Dendritic cell treated with granulocyte-macrophage colony-stimulating factor and Interleukin-4, amounts not matched to agents 40 ng/mL and 50 ng/mL, for 4 days (primary cell): ENCODE measurements at regions not wholly inside any gene's neighbourhood (a gene's known extent, or its start where the extent isn't known, plus 50 kb on each side); places are given as distances from the start of the nearest gene placed in this dataset.

Experiments
- H3K27ac Mint-ChIP-seq: one replicate; pipeline ENCODE4 v1.8.0; 2022; ENCODE audit warnings: mild to moderate bottlenecking, mixed read lengths
- H3K27me3 Mint-ChIP-seq: one replicate; pipeline ENCODE4 v1.8.0; 2022; ENCODE audit warnings: mild to moderate bottlenecking, mixed read lengths
- H3K36me3 Mint-ChIP-seq: one replicate; pipeline ENCODE4 v1.8.0; 2022; ENCODE audit warnings: low read depth, mixed read lengths
- H3K4me1 Mint-ChIP-seq: one replicate; pipeline ENCODE4 v1.8.0; 2022; ENCODE audit warnings: low read depth, mixed read lengths
- H3K4me3 Mint-ChIP-seq: one replicate; pipeline ENCODE4 v1.8.0; 2022; ENCODE audit warnings: mild to moderate bottlenecking, moderate library complexity, mixed read lengths
- H3K9me3 Mint-ChIP-seq: one replicate; pipeline ENCODE4 v1.8.0; 2022; ENCODE audit warnings: mixed read lengths
- intact Hi-C: fragments of 100-400 bp; cut with micrococcal nuclease; formaldehyde crosslinking; loops from one replicate; pipeline ENCODE4 v1.15.0; 2022

- H3K27ac Mint-ChIP-seq, result no peak overlapping the region
- no peak overlapping the region for H3K4me3 Mint-ChIP-seq
- H3K27me3 Mint-ChIP-seq, result no peaks in the 10 kb centered on the region
- H3K9me3 Mint-ChIP-seq, result peaks cover 14% of the 10 kb centered on the region
- intact Hi-C loops, result no loop called here
- H3K4me1 Mint-ChIP-seq, result no peaks in the 10 kb centered on the region
- H3K36me3 Mint-ChIP-seq, result no peaks in the 10 kb centered on the region
These were observed 1389.4 kb downstream of the SUCLG1 start for GRCh38 chr2:83069724-83070123.

GRCh38 chr2:83068714-83069113 lies 1390.4 kb downstream of the SUCLG1 start:
- Mint-ChIP-seq H3K4me3 (no peak overlapping the region), H3K36me3 (no peaks in the 10 kb centered on the region), H3K27ac (no peak overlapping the region), H3K9me3 (peaks cover 10% of the 10 kb centered on the region), H3K4me1 (no peaks in the 10 kb centered on the region), H3K27me3 (no peaks in the 10 kb centered on the region)
- intact Hi-C loops, result no loop called here

- Mint-ChIP-seq H3K4me1 (no peaks in the 10 kb centered on the region), H3K4me3 (no peak overlapping the region), H3K36me3 (no peaks in the 10 kb centered on the region), H3K27me3 (no peaks in the 10 kb centered on the region), H3K27ac (no peak overlapping the region), H3K9me3 (peaks cover 10% of the 10 kb centered on the region)
- intact Hi-C loops, result no loop called here
These were observed 1391.1 kb downstream of the SUCLG1 start for GRCh38 chr2:83067947-83068346.

- no peaks in the 10 kb centered on the region for H3K4me1 Mint-ChIP-seq
- no peak overlapping the region for H3K27ac Mint-ChIP-seq
- H3K4me3 Mint-ChIP-seq, result no peak overlapping the region
- intact Hi-C loops, result no loop called here
- H3K36me3 Mint-ChIP-seq, result no peaks in the 10 kb centered on the region
- no peaks in the 10 kb centered on the region for H3K27me3 Mint-ChIP-seq
- H3K9me3 Mint-ChIP-seq, result peaks cover 12% of the 10 kb centered on the region
These were observed 1395.1 kb downstream of the SUCLG1 start for GRCh38 chr2:83063933-83064332.

GRCh38 chr2:83063511-83063910 lies 1395.6 kb downstream of the SUCLG1 start:
- Mint-ChIP-seq H3K36me3 (no peaks in the 10 kb centered on the region), H3K9me3 (peaks cover 16% of the 10 kb centered on the region), H3K4me3 (no peak overlapping the region), H3K4me1 (no peaks in the 10 kb centered on the region), H3K27ac (no peak overlapping the region), H3K27me3 (no peaks in the 10 kb centered on the region)
- intact Hi-C loops, result no loop called here

GRCh38 chr2:83058683-83059082 lies 1400.4 kb downstream of the SUCLG1 start:
- intact Hi-C loops, result no loop called here
- Mint-ChIP-seq H3K4me1 (no peaks in the 10 kb centered on the region), H3K36me3 (no peaks in the 10 kb centered on the region), H3K4me3 (no peak overlapping the region), H3K27me3 (no peaks in the 10 kb centered on the region), H3K9me3 (peaks cover 15% of the 10 kb centered on the region), H3K27ac (no peak overlapping the region)

GRCh38 chr2:83055376-83056010 lies 1403.6 kb downstream of the SUCLG1 start:
- Mint-ChIP-seq H3K27ac (no peak overlapping the region), H3K4me3 (no peak overlapping the region), H3K4me1 (no peaks in the 10 kb centered on the region), H3K9me3 (peaks cover 27% of the 10 kb centered on the region), H3K36me3 (no peaks in the 10 kb centered on the region), H3K27me3 (no peaks in the 10 kb centered on the region)
- intact Hi-C loops, result no loop called here

- Mint-ChIP-seq H3K36me3 (no peaks in the 10 kb centered on the region), H3K4me3 (no peak overlapping the region), H3K27ac (no peak overlapping the region), H3K4me1 (no peaks in the 10 kb centered on the region), H3K9me3 (peaks cover 27% of the 10 kb centered on the region), H3K27me3 (no peaks in the 10 kb centered on the region)
- intact Hi-C loops, result no loop called here
These were observed 1404.3 kb downstream of the SUCLG1 start for GRCh38 chr2:83054751-83055150.

GRCh38 chr2:83051538-83052170 lies 1407.4 kb downstream of the SUCLG1 start:
- intact Hi-C loops, result no loop called here
- H3K27ac Mint-ChIP-seq, result no peak overlapping the region
- H3K9me3 Mint-ChIP-seq, result peaks cover 18% of the 10 kb centered on the region
- no peak overlapping the region for H3K4me3 Mint-ChIP-seq
- no peaks in the 10 kb centered on the region for H3K27me3 Mint-ChIP-seq
- no peaks in the 10 kb centered on the region for H3K4me1 Mint-ChIP-seq
- no peaks in the 10 kb centered on the region for H3K36me3 Mint-ChIP-seq

- H3K4me3 Mint-ChIP-seq, result no peak overlapping the region
- intact Hi-C loops, result no loop called here
- no peak overlapping the region for H3K27ac Mint-ChIP-seq
- H3K36me3 Mint-ChIP-seq, result no peaks in the 10 kb centered on the region
- no peaks in the 10 kb centered on the region for H3K27me3 Mint-ChIP-seq
- peaks cover 20% of the 10 kb centered on the region for H3K9me3 Mint-ChIP-seq
- H3K4me1 Mint-ChIP-seq, result no peaks in the 10 kb centered on the region
These were observed 1417.0 kb downstream of the SUCLG1 start for GRCh38 chr2:83042053-83042452.

GRCh38 chr2:83022631-83023210 lies 1436.4 kb downstream of the SUCLG1 start:
- no peaks in the 10 kb centered on the region for H3K36me3 Mint-ChIP-seq
- no peaks in the 10 kb centered on the region for H3K27me3 Mint-ChIP-seq
- no peak overlapping the region for H3K4me3 Mint-ChIP-seq
- H3K27ac Mint-ChIP-seq, result no peak overlapping the region
- peaks cover 11% of the 10 kb centered on the region for H3K9me3 Mint-ChIP-seq
- intact Hi-C loops, result no loop called here
- no peaks in the 10 kb centered on the region for H3K4me1 Mint-ChIP-seq

GRCh38 chr2:83017366-83018090 lies 1441.6 kb downstream of the SUCLG1 start:
- Mint-ChIP-seq H3K4me1 (no peaks in the 10 kb centered on the region), H3K27me3 (no peaks in the 10 kb centered on the region), H3K9me3 (peaks cover 11% of the 10 kb centered on the region), H3K27ac (no peak overlapping the region), H3K36me3 (no peaks in the 10 kb centered on the region), H3K4me3 (no peak overlapping the region)
- intact Hi-C loops, result no loop called here

GRCh38 chr2:83016343-83017110 lies 1442.6 kb downstream of the SUCLG1 start:
- Mint-ChIP-seq H3K36me3 (no peaks in the 10 kb centered on the region), H3K4me3 (no peak overlapping the region), H3K27ac (no peak overlapping the region), H3K4me1 (no peaks in the 10 kb centered on the region), H3K27me3 (no peaks in the 10 kb centered on the region), H3K9me3 (peaks cover 11% of the 10 kb centered on the region)
- intact Hi-C loops, result no loop called here

- Mint-ChIP-seq H3K4me1 (no peaks in the 10 kb centered on the region), H3K27ac (no peak overlapping the region), H3K9me3 (peaks cover 11% of the 10 kb centered on the region), H3K36me3 (no peaks in the 10 kb centered on the region), H3K27me3 (no peaks in the 10 kb centered on the region), H3K4me3 (no peak overlapping the region)
- intact Hi-C loops, result no loop called here
These were observed 1443.2 kb downstream of the SUCLG1 start for GRCh38 chr2:83015900-83016299.
